ENCODE measurements at regions not wholly inside any gene's neighbourhood (a gene's known extent, or its start where the extent isn't known, plus 50 kb on each side); places are given as distances from the start of the nearest gene placed in this dataset.

DNA sequence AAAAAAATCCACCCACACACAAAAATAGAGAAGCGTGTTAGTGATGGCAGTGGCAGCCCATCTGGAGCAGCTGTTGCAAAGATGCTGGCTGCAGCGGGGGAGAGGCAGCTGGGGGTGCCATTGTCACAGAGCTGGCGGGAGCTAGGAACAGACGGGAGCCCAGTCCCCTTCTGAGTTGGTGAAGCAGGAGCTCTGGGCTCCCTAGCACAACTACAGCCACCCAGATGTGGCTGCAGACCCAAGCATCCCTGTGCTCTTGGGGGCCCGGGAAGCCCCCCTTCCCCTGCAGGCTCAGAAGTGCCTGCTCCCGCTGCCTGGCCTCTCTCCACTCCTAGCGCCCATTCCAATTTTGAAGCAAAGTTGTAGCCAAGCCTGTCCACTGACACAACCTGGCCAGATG lies 366.6 kb upstream of the MC4R start:
- ATAC-seq (no peak), DNase-seq (no peak)
- intact Hi-C loops (cut with DNase I), result no loop called here

- intact Hi-C loops (cut with DNase I), result no loop called here
- ATAC-seq, result no peak
- no peak for DNase-seq
Observed at GRCh38 chr18:60740313-60740712, 367.7 kb upstream of the MC4R start.

GRCh38 chr18:60746491-60746890 lies 373.9 kb upstream of the MC4R start:
- intact Hi-C loops (cut with DNase I), result no loop called here
- DNase-seq, result no peak
- no peak for ATAC-seq

GRCh38 chr18:60746919-60747318 lies 374.3 kb upstream of the MC4R start:
- intact Hi-C loops (cut with DNase I), result no loop called here
- no peak for DNase-seq
- ATAC-seq, result no peak

GRCh38 chr18:60753753-60754152 lies 381.2 kb upstream of the MC4R start:
- intact Hi-C loops (cut with DNase I), result no loop called here
- no peak for ATAC-seq
- no peak for DNase-seq

- ATAC-seq, result peak in 1 of 2 donors; percentile 30
- no peak for DNase-seq
- intact Hi-C loops (cut with DNase I), result no loop called here
Observed at GRCh38 chr18:60754413-60755009, 381.9 kb upstream of the MC4R start.

GRCh38 chr18:60755134-60755533 lies 382.6 kb upstream of the MC4R start:
- ATAC-seq (no peak), DNase-seq (no peak)
- intact Hi-C loops (cut with DNase I), result no loop called here

DNA sequence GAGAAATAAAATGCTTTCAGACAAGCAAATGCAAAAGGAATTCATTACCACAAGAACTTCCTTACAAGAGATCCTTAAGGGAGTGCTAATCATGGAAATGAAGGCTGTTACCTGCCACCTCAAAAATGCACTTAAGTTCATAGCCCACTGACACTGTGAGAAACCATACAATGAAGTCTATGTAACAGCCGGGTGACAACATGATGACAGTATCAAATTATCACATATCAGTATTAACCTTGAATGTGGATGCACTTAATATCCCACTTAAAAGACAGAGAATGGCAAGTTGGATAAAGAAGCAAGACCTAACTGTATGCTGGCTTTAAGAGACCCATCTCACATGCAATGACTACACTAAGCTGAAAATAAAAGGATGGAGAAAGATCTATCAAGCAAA lies 403.4 kb upstream of the MC4R start:
- DNase-seq (no peak), ATAC-seq (no peak)
- intact Hi-C loops (cut with DNase I), result no loop called here

GRCh38 chr18:60784161-60784560 lies 411.6 kb upstream of the MC4R start:
- ATAC-seq, result no peak
- DNase-seq, result no peak
- intact Hi-C loops (cut with DNase I), result no loop called here

- no peak for DNase-seq
- ATAC-seq, result no peak
- intact Hi-C loops (cut with DNase I), result no loop called here
Observed at GRCh38 chr18:60794802-60795201, 422.2 kb upstream of the MC4R start.

DNA sequence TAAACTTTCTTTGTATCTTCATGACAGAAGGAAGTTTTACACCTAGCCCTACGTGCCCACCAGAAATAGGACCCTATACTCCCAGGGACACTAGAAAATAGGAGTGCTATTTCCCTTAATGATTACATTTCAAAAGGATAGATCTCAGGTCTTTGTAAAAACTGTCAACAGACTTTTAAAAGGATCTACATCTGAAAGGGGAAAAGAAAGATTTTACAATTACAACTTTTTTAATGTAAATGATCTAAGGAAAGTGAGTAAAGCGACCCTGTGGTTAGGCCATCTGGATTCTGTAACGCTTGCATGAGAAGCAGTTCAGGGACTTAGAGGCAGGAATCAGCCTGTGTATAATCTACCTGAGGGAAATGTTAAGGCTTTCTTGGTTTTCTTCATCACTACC lies 431.8 kb upstream of the MC4R start:
- no peak for DNase-seq
- intact Hi-C loops (cut with DNase I), result no loop called here
- ATAC-seq, result no peak

DNA sequence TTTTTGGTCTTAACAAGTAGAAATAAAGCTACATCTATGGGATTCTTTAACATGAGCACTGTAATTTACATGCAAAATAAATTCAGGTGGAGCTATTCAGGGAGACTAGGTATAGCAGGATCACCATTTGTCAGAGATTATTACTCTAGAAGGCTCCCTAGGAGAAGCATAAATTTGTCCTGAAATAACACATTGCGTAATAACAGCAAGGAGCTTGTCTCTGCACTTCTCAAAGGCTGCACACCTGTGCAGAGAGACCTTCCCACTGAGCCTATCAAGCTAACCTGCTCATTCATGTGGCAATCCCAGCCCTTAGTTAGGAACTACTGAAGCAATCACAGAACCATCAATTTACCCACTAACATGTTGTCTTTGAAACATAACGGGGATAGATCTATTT lies 437.4 kb upstream of the MC4R start:
- DNase-seq (no peak), ATAC-seq (no peak)
- intact Hi-C loops (cut with DNase I), result loop anchor here in 1 of 2 donors (5.0 kb wide), 1 partner anchor 692 kb away; no protein-coding TSS in a partner anchor

- DNase-seq (no peak), ATAC-seq (no peak)
- intact Hi-C loops (cut with DNase I), result no loop called here
Observed at GRCh38 chr18:60812921-60813320, 440.3 kb upstream of the MC4R start.

- no peak for DNase-seq
- intact Hi-C loops (cut with DNase I), result no loop called here
- ATAC-seq, result no peak
Observed at GRCh38 chr18:60826346-60826745, 453.8 kb upstream of the MC4R start.

DNA sequence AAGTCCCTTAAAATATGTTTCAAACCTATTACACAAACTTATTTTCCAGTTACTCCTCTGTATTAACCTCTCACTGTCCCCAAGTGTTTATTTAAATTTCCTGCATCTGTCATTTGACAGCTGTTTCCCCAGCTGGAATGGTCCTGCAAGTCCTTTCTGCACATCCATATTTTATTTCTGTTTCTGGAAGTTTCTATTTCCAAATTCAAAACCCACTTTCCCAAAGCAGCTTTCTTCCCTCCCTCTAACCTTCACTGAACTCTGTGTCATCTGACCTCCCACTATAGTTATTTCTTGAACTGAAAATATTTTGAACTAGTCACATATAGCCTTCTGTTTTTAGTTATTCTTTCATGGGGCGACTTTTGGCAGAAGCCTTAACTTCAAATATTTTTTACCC lies 459.4 kb upstream of the MC4R start:
- intact Hi-C loops (cut with DNase I), result no loop called here
- DNase-seq (no peak), ATAC-seq (no peak)

GRCh38 chr18:60838677-60839076 lies 466.1 kb upstream of the MC4R start:
- intact Hi-C loops (cut with DNase I), result no loop called here
- no peak for DNase-seq
- ATAC-seq, result no peak

DNA sequence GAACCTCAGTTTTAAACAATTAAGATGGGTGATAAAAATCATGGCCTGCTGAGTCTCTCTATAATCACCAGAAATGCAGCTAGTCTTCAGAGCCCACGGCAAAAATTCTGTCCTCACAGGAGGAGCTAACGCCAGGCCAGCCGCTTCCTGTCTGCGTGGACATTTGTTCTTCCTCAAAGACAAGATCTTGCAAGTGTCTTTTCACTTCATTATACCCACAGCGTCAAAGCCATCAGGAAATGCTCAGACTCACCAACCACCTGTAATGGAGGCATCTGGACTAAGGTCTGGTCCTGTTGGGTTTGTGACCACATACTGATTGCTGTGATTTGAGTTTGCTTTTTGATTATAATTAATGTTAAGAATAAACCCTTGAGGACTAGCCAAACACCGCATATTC lies 473.8 kb upstream of the MC4R start:
- ATAC-seq (no peak), DNase-seq (no peak)
- intact Hi-C loops (cut with DNase I), result no loop called here

DNA sequence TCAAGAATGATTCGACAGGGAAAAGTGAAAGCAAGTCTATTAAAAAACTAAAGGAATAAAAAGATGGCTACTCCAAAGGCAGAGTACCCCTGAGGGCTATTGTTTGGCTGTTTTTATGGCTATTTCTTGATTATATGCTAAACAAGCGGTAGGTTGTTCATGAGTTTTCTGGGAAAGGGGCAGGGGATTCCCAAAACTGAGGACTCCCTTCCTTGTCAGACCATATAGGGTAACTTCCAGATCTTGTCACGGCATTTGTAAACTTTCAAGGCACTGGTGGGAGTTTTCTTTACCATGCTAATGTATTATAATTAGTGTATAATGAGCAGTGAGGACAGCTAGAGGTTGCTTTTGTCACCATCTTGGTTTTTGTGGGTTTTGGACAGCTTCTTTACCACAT lies 474.9 kb upstream of the MC4R start:
- ATAC-seq (no peak), DNase-seq (no peak)
- intact Hi-C loops (cut with DNase I), result no loop called here

- intact Hi-C loops (cut with DNase I), result no loop called here
- DNase-seq, result no peak
- no peak for ATAC-seq
Observed at GRCh38 chr18:60861575-60861974, 471.7 kb upstream of the CDH20 start.

- DNase-seq, result no peak
- intact Hi-C loops (cut with DNase I), result no loop called here
- no peak for ATAC-seq
Observed at GRCh38 chr18:60862988-60863387, 470.2 kb upstream of the CDH20 start.

GRCh38 chr18:60865801-60866200 lies 467.4 kb upstream of the CDH20 start:
- ATAC-seq (peak in 1 of 2 donors; percentile 36), DNase-seq (no peak)
- intact Hi-C loops (cut with DNase I), result no loop called here
